T-helper 9 cell (primary cell): ENCODE measurements at regions not wholly inside any gene's neighbourhood (a gene's known extent, or its start where the extent isn't known, plus 50 kb on each side); places are given as distances from the start of the nearest gene placed in this dataset.
"Not testable (repeated sequence)": the region's sequence is repeated elsewhere in the genome, so short reads cannot be mapped to it uniquely, and the experiment has no call there.

Experiments
- DNase-seq: peaks from one replicate; pipeline ENCODE4 v3.0.0-alpha.2; 2020

DNA sequence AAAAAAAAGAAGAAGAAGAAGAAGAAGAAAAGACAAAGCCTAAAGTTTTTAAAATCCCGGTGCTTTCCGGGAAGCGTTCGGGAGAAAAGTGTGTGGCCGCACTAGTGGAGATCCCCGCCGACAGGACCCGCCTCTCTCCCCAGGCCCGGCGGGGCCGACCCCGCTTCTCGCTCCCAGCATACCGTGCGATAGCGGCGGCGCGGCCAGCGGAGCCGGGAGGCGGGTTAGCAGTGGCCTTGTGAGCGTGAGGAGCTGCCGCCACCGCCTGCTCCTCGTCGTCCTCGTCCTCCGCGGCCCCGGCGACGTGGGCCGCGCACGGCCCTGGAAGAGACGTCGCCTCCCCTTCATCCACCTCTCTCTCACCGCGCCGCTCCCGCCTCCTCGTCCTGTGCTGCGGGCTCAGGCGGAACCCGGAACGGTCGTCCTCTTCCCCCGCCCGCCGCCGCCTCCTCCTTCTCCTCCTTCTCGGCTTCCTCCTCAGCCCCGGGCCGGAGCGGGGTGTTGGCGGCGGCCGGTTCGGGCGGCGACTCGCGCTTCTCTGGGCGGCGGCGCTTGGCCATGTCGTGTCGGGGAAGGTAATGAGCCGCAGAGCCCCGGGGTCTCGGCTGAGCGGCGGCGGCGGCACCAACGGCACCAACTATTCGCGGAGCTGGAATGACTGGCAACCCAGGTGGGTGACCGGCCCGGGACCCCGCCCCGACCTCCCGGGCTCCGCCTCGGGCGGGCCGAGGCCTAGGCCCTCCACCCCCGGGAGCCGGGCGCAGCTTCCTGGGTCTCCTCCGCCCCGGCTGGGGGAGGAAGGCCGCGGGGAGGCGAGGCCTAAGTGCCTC is 62.6 kb upstream of the CDR2 start:
- DNase-seq: peak; percentile 61

GRCh38 chr16:22436326-22436822 is 62.0 kb upstream of the CDR2 start:
- not testable (repeated sequence) for DNase-seq

DNA sequence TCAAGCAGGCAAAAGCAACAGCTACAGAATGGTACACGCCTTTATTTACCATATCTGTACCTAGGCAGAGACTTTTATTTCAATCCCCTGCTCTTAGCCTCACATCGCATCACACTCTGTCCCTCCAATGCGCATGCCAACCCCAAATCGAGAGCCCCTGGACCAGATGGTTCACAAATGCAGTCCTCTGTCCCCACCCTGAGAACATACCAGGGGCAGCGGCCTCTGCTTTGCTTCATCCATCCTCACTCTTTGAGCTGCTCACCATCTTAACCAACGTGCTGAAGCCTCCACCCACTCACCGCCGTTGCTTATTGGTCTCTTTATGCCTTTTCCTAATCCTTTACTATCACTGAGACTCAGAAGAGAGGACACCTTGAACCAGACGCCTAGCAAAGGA is 56.9 kb upstream of the CDR2 start:
- not testable (repeated sequence) for DNase-seq

DNA sequence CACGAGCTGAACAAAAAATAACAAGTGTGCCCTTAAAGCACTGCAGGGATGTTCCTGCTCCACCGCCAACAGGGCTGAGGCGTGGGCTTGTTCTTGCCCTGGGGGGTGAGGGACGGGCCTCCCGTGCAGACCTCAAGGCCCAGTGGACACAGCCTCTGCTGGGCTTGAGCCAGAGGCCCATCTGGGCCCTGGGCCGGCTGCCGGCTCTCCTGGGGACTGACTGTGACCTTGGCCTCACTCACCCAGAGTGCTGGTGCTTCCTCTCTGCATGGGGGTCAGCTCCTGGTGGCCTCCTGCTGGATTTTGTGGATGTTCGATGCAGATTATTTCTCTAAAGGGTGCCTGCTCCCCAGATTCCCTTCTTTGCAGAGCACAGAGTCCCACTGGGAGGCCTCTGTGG is 54.2 kb upstream of the CDR2 start:
- no peak for DNase-seq

- DNase-seq: no peak
Observed at GRCh38 chr16:22427556-22427955, 53.1 kb upstream of the CDR2 start.

DNA sequence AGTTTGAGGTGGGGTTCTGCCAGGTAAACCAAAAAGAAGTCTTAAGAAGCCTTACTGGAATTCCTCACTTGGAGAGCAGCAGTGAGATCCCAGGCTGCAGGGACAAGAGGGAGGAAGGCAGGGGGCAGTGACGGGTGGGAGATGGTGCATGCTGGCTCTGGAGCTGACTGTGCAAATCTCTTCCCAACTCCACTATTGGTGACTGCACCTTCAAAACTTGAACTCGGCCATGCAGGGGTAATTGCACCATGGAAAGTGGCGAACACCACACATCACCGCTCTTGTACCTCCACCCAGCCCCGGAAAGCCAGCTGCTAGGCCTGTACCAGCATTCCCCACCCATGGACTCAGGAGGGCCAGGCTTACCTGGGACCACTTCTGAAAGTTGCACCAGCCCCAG is 51.4 kb upstream of the CDR2 start:
- DNase-seq: no peak

DNA sequence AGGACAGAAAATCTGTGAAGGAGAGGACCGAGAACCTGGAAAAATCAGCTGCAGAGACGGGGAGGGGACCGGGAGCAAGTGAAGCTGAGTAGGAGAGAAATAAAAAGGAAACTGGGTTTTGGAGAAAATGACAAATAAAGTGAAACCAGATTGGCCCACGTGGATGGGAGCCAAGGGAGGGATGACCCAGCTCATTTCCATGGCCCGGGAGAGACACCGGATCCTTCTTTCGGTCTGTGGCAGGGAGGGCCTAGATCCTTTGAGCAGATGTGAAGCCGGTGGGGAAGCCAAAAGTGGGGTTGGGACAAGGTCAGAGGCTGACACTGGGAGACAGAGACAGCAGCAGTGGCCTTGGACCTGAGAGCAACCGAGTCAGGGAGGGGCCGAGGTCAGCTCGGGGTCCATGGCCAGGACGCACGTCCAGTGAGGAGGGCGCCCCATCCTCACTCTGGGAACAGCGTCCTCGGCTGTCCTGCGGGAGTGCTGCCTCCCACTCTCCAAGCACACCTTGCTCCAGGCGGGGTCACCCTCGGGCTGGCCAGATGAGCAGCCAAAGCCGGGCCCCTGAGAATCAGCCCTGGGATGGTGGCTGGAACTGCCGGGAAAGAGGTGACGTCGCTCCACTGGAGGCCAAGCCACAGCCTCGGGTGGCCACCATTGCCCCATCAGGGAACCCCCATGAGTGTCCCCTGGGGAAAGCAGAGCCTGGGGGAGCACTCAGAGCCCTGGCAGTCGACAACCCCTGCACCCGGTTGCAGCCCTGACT is 50.8 kb upstream of the CDR2 start:
- no peak for DNase-seq

GRCh38 chr16:22424161-22424937 is 49.9 kb upstream of the CDR2 start:
- no peak for DNase-seq
